NCI-H510A treated with DMSO at 0.1 percent for 48 hours (cell line): ENCODE measurements at regions not wholly inside any gene's neighbourhood (a gene's known extent, or its start where the extent isn't known, plus 50 kb on each side); places are given as distances from the start of the nearest gene placed in this dataset.

Experiments used
- DNase-seq: peaks from one replicate; lab custom pipeline; 2025; lab: John Stamatoyannopoulos, UW

- DNase-seq = no peak
Observed at GRCh38 chr6:9942131-9942530, 472.7 kb downstream of the TFAP2A start.

- no peak for DNase-seq
Observed at GRCh38 chr6:9938801-9939200, 476.1 kb downstream of the TFAP2A start.

- DNase-seq = no peak
Observed at GRCh38 chr6:9937031-9937763, 477.7 kb downstream of the TFAP2A start.

- no peak for DNase-seq
Observed at GRCh38 chr6:9936551-9936950, 478.3 kb downstream of the TFAP2A start.

- no peak for DNase-seq
Observed at GRCh38 chr6:9933677-9934076, 481.2 kb downstream of the TFAP2A start.

- no peak for DNase-seq
Observed at GRCh38 chr6:9927275-9927674, 487.6 kb downstream of the TFAP2A start.

- DNase-seq = no peak
Observed at GRCh38 chr6:9924971-9925370, 489.9 kb downstream of the TFAP2A start.

- DNase-seq = no peak
Observed at GRCh38 chr6:9921366-9921765, 493.5 kb downstream of the TFAP2A start.

GRCh38 chr6:9914951-9915350 is 499.9 kb downstream of the TFAP2A start:
- DNase-seq = no peak

- DNase-seq = no peak
Observed at GRCh38 chr6:9901376-9901775, 513.5 kb downstream of the TFAP2A start.

GRCh38 chr6:9896806-9897205 is 518.1 kb downstream of the TFAP2A start:
- no peak for DNase-seq

- no peak for DNase-seq
Observed at GRCh38 chr6:9890893-9891292, 524.0 kb downstream of the TFAP2A start.

GRCh38 chr6:9890469-9890868 is 524.4 kb downstream of the TFAP2A start:
- no peak for DNase-seq

GRCh38 chr6:9878535-9878934 is 536.3 kb downstream of the TFAP2A start:
- DNase-seq = no peak

GRCh38 chr6:9875605-9876353 is 539.1 kb downstream of the TFAP2A start:
- no peak for DNase-seq

- no peak for DNase-seq
Observed at GRCh38 chr6:9862603-9863167, 552.2 kb downstream of the TFAP2A start.

- no peak for DNase-seq
Observed at GRCh38 chr6:9851541-9852380, 563.1 kb downstream of the TFAP2A start.

- no peak for DNase-seq
Observed at GRCh38 chr6:9851006-9851405, 563.9 kb downstream of the TFAP2A start.

GRCh38 chr6:9848094-9848493 is 566.8 kb downstream of the TFAP2A start:
- no peak for DNase-seq

GRCh38 chr6:9841886-9842725 is 572.8 kb downstream of the TFAP2A start:
- DNase-seq = no peak

GRCh38 chr6:9834233-9834632 is 580.6 kb downstream of the TFAP2A start:
- no peak for DNase-seq
